T-helper 1 cell (primary cell): ENCODE measurements at regions not wholly inside any gene's neighbourhood (a gene's known extent, or its start where the extent isn't known, plus 50 kb on each side); places are given as distances from the start of the nearest gene placed in this dataset.

ENCODE experiments used
- DNase-seq, 5 donors: peaks; one replicate each; pipeline ENCODE4 v3.0.0-alpha.2; 2012 to 2020

DNA sequence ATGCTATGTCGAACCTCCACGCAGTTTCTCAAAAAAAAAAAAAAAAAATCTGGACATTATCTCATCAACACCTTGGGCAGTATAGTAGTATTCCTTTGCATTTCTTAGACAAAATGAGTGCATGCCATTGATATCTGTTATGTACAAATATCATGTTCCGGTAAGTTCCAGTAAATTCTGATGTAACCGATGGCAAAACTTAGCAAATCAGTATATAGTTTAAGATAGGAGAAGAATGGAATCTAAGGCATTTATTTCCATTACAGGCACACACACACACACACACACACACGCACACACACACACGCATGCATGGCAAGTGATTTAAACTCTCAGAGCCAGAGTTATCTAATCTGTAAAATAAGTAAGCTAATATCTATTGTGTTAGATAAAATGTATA, 356.5 kb upstream of the TUSC1 start:
- DNase-seq = no peak

DNA sequence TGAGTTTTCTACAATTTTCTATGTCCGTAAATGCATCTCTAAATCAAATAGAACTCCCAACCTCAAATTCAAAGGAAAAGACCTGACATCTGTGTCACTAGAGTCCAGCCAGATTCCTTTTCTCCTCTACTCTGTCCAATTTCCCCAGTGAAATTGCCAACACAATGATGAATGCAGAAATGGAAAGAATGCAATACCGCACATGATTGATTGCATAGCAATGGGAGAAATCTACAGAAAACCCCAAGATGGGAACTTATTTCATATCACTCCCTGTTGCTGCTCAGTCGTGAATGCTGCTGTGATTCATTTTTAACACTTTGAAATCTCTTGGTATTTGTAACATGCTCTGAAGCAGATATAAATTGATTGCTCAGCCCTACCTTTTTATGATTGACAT, 355.1 kb upstream of the TUSC1 start:
- no peak for DNase-seq

DNA sequence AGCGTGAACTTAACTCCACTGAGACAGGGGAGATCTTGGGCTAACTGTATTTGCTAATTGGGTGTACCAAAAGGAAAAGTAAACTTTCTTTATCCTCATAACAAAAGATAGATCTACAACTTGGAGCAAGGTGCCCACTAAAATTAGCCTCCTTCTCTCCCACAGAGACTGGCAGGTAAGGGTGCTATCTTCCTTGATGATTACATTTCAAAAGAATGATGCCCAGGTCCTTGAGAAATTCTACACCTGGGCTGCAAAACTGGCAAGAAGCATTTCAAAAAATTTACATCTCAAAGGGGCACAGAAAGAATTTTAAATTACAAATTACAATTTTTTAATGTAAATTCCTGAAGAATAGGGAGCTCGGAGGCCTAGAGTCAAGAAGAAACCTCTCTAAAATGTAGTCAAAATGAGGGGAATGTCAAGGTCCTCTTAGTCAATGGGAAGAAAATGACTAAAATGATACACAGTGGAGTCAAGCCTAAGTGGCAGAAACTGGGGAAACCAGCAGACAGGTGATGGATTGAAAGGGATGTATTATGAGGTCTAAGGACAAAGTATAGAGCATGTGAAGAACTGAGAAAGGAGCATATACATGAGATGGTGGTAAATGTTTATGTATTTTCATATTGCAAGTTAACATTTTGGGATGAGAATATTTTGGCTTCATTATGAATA, 348.3 kb upstream of the TUSC1 start:
- no peak for DNase-seq

GRCh38 chr9:26013199-26013598, 335.0 kb upstream of the TUSC1 start:
- no peak for DNase-seq

DNA sequence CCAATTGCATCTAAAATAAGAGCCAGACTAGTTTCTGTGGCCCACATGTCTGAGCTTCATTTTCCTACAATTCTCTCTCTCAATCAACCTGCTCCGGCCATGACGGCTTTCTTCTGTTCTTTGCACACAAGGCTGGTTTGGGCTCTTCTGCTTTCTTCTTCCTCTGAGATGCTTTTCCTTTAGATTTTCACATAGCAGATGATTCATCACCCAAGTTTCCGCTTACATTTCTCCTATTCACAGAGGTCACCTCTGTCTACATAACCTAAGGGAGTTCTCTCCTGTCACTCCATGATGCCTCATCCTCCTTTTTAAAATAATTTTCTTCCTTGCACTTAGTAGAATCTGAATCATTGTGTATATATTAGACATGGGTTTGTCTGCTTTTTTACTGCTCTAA, 334.6 kb upstream of the TUSC1 start:
- no peak for DNase-seq

GRCh38 chr9:25994605-25995004, 316.4 kb upstream of the TUSC1 start:
- no peak for DNase-seq

GRCh38 chr9:25990376-25990775, 312.1 kb upstream of the TUSC1 start:
- DNase-seq = no peak

DNA sequence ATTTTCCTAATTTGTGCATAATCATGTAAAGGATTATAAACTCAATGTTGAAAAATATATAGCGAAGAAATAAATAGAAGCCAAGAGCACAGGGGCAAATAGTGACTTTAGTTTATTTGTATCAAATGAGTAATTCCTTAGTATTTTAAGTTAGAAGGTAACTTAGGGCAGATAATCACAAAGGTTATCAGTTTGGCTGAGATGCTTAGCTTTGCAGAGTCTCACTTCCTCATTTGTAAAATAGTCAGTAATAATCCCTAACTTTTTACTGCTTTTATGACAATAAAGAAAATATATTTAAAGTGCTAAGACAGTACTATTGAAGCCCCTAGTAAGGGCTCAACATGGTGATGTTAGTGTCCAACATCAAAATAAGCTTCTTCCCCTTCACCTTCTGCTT, 297.4 kb upstream of the TUSC1 start:
- no peak for DNase-seq

GRCh38 chr9:25964239-25964638, 286.0 kb upstream of the TUSC1 start:
- DNase-seq = peak in 1 of 5 donors; percentile 1

DNA sequence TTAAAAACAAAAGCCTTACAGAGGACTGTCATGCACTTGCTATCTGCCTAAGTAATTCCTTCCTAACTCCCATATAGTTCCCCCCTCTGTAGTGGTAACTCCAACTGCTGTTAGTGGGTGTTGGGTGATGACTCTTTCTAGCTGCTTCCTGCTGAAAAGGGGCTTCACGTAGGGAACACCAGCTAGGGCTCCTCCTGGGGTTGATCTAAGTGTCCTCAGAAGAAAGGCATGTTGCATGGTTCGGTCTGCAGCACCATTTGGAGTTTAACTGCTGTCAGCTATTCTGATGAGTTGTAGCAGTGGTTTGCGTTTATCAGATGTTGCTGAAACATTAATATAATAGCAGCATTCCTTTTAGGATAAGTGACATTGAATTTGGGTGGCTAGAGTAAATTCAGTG, 281.9 kb upstream of the TUSC1 start:
- DNase-seq = no peak

DNA sequence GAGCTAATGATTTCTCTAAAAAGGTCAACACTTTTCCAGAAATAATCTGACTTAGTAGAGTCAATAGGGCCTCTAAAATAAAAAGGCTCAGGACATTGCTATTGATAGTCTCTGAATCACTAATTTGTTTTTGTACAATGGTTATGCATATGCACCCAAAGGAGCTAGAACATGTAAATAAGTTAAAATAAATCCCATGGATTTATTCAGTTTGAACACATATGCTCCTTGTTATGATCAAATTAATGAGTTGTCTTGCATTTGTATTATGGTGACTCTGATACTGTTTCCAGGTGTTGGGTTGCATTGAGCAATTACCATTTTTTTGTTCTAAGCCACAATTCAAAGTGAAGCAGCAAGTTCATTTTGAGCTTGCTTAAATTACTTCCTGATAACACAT, 276.0 kb upstream of the TUSC1 start:
- DNase-seq = no peak

DNA sequence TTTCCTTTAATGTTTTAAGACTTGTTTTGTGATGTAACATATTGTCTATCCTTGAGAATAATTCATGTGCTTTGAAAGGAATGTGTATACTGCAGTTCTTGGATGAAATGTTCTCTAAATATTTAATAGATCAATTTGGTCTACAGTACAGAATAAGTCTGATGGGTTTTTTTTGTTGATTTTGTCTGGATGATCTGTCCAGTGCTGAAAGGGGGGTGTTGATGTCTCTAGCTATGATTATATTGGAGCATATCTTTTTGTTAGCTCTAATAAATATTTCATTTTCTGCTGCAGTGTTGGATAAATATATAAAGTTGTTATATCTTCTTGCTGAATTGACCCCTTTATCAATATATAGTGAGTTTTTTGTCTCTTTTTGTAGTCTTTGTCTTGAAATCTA, 269.9 kb upstream of the TUSC1 start:
- no peak for DNase-seq

DNA sequence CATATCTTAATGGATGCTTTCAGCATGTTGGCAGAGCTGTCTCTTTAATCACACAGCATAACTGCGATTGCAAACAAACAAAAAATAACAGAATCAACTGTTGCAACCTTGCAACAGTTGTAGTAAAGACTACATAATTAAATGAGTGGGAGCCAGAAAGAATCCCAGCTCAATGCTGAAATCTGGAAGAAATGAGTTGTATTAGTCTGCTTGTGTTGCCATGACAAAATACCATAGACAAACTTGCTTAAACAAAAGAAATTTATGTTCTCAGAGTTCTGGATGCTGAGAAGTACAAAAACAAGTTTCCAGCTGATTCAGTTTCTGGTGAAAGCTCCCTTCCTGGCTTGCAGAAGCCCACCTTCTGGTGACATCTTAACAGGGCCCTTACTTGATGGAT, 260.9 kb upstream of the TUSC1 start:
- no peak for DNase-seq

DNA sequence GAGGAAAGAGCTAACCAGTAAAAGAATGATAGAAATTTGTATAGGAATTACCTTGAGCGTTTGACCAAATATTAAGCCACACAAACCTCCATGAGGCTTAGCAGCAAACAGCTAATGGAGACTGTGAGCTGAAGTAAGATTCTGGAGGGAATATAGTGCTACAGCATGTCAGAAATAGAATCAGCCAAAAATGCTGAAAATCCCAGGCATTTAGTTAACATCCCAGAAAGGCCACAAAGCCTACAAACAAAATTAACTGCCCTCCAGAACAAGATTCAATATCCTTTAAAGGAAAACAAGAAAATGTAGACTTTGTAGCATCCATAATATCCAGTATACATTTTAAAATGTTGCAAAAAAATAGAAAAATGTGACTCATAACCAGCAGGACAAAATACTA, 257.8 kb upstream of the TUSC1 start:
- DNase-seq = no peak

- DNase-seq = no peak
Observed at GRCh38 chr9:25935188-25935587, 256.9 kb upstream of the TUSC1 start.

DNA sequence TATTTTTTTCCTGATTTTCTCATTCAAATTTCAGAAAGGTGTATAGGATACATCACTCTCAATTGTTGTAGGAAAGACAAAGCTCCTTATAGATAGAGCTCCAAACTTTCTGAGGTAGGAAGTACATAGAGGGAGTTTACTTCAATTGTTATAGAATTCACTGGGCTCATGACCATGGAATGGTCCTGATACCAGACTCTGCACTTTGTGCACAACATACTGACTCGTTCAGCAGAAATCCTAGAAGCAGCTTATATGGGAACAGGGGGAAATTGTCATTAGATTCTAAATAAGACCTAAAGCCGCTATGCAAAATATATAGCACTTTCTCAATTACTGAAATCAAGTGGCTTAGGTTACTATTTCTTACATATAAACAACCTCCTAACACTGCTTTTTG, 240.5 kb upstream of the TUSC1 start:
- no peak for DNase-seq

GRCh38 chr9:25917731-25918362, 239.6 kb upstream of the TUSC1 start:
- no peak for DNase-seq

DNA sequence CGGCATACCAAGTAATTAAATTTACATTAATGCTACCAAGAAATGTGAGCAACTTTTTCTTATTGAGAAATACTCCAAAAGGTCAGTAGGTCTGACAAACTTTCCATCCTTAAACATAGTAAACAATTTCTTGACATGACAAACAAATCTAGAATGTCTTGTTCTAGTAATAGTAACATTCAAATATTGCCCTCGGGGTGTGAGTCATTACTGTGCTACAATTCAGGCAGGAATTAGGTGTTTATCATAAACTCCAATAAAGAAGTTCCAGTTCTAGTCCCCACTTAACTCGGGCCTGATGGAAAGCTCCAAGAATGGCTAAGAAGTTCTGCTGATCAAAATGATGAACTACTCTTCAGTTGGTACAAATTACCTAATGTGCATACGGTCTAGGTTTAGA, 235.6 kb upstream of the TUSC1 start:
- no peak for DNase-seq

DNA sequence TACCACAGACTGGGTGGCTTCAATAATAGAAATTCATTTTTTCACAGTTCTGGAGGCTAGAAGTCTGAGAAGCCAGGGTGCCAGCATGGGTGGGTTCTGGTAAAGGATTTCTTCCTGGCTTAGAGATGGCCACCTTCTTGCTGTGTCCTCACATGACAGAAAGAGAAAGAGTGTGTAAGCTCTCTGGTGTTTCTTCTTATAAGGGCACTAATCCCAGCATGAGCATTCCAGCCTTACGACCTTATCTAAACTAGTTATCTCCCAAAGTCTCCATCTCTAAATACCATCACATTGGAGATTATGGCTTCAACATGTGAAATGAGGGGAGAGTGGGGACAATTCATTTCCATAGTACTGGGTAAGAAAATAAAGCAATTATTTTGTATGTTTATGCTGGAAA, 226.5 kb upstream of the TUSC1 start:
- no peak for DNase-seq

DNA sequence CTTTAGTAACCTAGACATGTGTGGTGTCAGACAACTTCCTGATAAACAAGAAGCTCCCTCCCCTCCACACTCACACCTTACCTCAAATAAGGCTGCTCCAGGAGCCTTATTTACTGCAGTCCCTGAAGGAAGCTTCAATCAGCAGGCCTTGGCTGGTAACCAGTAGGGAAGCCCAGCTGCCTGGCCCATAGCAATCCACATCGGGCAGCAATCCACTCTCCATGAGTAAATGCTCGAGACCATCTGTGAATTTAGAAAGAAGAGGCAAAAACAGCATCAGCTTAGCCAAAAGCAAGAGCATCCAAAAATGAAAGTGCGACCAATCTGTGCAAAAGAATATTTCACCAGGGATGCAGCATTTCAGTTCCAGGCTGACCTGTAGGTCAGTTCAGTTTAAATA, 213.3 kb upstream of the TUSC1 start:
- no peak for DNase-seq

- DNase-seq = no peak
Observed at GRCh38 chr9:25889661-25890060, 211.4 kb upstream of the TUSC1 start.

DNA sequence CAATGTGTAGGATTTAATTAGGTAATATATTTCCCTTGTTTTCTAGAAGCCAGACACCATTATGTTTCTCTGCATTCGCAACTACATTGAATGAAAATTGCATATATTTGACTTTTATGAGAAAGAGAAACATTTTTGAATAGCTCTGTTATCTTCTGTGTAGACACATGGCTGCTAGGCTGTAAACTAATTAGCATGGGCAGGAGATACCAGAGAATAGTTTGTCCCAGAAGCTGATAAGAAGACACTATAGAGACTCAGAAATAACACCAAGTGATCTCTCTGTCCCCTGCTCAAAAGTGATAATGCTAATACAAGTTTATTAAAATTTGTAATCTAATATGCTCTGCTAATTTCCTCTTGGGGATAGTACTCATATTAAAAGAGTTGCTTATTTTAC, 198.0 kb upstream of the TUSC1 start:
- DNase-seq = no peak

DNA sequence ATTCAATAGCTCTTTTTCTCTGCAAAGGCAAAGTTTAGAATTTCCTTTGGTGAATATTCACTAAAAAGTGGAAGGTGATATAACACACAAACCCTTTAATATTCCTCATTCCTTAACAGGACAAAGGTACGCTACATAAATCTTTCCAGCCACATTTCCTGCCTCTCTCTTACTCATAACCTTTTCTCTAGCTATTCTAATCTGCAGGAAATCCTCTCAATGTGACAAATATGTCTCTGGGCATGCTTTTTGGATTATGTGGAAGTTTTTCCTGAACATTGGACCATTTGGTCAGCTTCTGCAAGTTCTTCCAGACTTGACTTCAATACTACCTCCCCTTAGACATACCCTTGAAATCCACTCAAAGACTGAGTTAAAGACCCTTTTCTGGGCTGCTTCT, 186.3 kb upstream of the TUSC1 start:
- DNase-seq = no peak

DNA sequence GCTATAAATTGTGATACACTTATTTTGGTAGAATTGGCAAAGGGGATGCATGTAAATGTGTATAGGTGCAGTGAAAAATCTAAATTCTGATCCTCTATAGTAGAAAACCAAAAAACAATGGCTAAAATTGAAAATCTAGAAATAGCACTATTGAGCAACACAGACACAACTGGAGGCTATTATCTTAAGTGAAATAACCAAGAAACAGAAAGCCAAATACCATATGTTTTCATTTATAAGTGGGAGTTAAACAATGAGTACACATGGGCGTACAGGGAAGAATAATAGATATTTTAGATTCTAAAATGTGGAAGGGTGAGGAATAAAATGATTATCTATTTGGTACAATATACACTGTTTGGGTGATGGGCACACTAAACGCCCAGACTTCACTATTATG, 183.2 kb upstream of the TUSC1 start:
- DNase-seq = no peak

- DNase-seq = no peak
Observed at GRCh38 chr9:25857147-25857546, 178.9 kb upstream of the TUSC1 start.
